Fibroblast of skin of left biceps (primary cell): ENCODE measurements at regions not wholly inside any gene's neighbourhood (a gene's known extent, or its start where the extent isn't known, plus 50 kb on each side); places are given as distances from the start of the nearest gene placed in this dataset.
"Not testable (repeated sequence)": the region's sequence is repeated elsewhere in the genome, so short reads cannot be mapped to it uniquely, and the experiment has no call there.

ENCODE experiments used
- DNase-seq, 2 experiments: peaks; one replicate each; pipeline ENCODE4 v3.0.0-alpha.2; 2013; ENCODE audit warnings: low read depth in 2 of 2

DNA sequence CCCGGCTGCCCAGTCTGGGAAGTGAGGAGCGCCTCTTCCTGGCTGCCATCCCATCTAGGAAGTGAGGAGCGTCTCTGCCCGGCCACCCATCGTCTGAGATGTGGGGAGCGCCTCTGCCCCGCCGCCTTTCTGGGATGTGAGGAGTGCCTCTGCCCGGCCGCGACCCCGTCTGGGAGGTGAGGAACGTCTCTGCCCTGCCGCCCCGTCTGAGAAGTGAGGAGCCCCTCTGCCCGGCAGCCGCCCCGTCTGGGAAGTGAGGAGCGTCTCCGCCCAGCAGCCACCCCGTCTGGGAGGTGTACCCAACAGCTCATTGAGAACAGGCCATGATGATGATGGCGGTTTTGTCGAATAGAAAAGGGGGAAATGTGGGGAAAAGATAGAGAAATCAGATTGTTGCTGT, 316.2 kb upstream of the PRR16 start:
- DNase-seq = not testable (repeated sequence)

- no peak for DNase-seq
These were observed 313.3 kb upstream of the PRR16 start for GRCh38 chr5:120150770-120151169.

- DNase-seq = no peak
These were observed 312.9 kb upstream of the PRR16 start for GRCh38 chr5:120151181-120151580.

DNA sequence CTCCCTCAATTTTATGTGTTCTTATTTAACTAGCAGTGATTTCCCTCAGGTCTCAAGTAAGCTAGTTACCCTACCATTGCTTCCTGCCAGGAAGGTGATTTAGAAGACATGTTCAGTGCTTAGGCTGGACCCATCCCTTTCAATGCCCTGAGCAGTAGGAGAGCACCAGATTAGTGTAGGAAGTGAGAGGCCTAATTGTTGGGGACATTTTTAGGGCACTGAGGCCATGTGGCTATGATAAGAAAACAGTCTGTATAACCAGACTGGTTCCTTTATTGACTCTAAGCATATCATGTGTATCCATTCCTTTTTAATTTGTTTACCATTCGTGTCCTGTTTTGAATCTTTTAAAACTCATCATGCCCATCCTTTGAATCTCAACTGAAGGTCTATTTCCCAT, 312.3 kb upstream of the PRR16 start:
- DNase-seq = no peak

DNA sequence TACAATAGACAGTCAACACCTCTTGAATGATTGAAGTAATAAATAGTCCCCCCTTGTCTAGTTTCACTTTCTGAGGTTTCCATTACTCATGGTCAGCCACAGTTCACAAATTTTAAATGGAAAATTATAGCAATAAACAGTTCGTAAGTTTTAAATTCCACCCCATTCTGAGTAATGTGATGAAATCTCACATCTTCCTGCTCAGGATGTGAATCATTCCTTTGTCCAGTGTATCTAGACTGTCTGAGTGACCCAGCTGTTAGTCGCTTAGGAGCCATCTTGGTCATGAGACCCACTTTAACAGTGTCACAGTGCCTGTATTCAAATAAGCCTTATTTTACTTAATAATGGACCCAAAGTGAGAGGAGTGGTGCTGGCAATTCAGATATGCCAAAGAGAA, 311.6 kb upstream of the PRR16 start:
- DNase-seq = peak; percentile 49 to 64

DNA sequence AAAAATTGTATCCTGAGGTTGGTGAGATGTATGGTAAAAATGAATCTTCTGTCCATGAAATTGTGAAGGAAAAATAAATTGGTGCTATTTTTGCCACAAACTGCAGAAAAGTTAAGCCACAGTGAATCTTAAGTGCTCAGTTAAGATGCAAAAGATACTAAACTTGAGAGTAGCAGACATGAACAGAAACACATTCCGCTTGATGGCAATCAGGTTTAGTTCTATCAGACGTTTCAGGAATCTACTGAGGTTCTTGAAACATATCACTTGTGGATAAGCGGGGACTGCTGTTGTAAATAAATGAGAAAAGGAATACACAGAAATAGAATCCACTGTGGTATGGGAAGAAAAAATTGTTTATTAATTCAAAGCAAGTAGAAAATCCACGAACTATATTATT, 311.2 kb upstream of the PRR16 start:
- no peak for DNase-seq

- no peak for DNase-seq
These were observed 310.5 kb upstream of the PRR16 start for GRCh38 chr5:120153551-120153950.

- no peak for DNase-seq
These were observed 308.2 kb upstream of the PRR16 start for GRCh38 chr5:120155873-120156272.

GRCh38 chr5:120158211-120158610, 305.9 kb upstream of the PRR16 start:
- DNase-seq = no peak

DNA sequence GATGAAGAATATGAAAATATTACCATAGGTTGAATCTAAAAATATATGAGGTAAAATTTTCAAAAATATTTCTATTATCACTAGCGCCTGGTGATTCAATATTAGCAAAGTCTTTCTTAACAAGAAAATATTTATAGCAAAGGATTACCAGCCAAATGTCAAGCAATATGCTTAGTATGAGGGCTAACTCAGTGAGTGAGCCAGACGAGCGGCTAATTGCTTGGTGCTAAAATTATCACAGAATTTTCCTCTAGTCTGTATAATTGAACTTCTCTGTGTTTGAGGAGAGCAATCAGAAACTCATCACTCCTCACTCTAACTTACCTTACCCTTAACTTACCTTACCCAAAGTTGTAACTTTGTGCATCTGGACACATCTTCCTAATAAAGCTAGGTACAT, 304.9 kb upstream of the PRR16 start:
- DNase-seq = no peak

DNA sequence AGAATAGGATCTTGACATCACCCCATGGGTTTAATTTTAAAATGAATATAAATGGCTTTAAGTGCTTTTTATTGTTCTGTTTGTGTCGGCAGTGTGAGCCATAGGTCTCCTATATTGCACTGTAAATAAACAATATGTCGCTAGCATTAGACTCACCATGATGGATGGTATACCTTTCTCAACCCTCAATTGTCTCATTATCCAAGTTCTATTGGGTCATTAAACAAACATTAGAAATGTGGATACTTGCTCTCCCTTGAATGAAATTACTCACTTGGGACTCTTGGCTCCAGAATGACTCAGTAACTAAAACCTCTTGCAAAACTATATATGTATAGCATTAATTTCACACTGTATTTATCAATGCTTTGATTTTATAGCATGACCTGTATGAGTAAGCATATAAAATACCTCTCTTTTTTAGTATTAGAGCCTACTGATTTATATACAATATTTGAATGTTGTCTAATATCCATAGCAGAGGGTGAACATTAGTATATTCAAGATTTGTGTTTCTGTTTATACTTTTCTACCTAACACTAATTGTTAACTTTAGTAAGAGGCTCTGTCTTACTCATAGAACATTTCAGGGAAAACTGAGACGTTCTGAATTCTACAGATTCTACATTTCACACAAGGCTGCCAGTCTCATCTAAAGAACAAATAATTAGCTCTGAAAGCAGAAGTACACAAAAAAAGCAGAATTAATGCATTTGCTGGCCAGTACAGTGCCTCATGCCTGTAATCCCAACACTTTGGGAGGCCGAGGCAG, 303.8 kb upstream of the PRR16 start:
- peak; percentile 44 to 50 for DNase-seq

DNA sequence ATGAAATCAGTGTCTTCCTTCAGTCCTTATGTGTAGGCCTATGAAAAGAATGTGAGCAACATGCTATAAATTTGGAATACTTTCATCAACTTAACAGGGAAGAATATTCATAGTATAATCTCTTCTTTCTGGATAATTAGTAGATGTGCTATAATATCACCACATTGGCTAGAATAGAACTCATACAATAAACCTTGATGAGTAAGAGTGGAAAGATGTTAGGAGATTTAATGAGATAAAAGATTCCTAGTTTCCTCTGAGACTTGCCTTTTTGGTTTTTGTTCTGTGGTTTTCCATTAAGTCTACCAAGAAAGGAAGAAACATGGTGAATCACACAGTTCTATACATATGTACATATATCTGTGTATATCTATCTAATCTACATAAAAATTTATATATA, 301.8 kb upstream of the PRR16 start:
- DNase-seq = no peak

GRCh38 chr5:120164037-120164436, 300.1 kb upstream of the PRR16 start:
- no peak for DNase-seq

DNA sequence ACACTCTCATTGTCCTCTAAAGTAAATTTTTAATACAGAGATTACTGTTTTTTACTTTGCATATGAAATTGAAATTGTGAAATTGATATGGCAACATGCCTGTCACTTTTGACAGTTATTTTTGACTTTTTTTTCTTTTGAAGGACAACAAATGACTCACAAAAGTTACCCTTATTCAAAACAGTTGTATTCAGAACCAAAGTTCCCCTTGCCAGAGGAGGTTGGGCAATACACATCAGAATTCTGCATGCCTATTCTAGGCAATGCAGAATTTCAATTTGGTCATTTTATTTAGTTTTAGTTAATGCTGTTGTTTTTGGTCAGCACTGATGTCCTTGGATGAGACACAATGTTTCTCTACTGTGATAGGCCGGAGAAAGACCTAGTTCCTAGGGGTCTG, 299.1 kb upstream of the PRR16 start:
- DNase-seq = no peak

GRCh38 chr5:120173125-120173524, 291.0 kb upstream of the PRR16 start:
- DNase-seq = no peak

- DNase-seq = no peak
These were observed 290.0 kb upstream of the PRR16 start for GRCh38 chr5:120174089-120174488.

DNA sequence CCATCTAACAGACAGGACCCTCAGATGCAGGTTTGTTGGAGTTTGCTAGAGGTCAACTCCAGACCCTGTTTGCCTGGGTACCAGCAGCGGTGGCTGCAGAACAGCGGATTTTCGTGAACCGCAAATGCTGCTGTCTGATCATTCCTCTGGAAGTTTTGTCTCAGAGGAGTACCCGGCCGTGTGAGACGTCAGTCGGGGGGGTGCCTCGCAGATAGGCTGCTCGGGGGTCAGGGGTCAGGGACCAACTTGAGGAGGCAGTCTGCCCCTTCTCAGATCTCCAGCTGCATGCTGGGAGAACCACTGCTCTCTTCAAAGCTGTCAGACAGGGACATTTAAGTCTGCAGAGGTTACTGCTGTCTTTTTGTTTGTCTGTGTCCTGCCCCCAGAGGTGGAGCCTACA, 282.9 kb upstream of the PRR16 start:
- DNase-seq = not testable (repeated sequence)

DNA sequence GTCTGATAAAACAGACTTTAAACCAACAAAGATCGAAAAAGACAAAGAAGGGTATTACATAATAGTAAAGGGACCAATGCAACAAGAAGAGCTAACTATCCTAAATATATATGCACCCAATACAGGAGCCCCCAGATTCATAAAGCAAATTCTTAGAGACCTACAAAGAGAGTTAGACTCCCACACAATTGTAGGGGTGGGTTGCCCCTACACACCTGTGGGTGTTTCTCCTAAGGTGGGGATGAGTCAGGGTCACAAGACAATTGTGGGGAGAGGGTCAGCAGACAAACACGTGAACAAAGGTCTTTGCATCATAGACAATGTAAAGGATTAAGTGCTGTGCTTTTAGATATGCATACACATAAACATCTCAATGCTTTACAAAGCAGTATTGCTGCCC, 269.4 kb upstream of the PRR16 start:
- DNase-seq = not testable (repeated sequence)

DNA sequence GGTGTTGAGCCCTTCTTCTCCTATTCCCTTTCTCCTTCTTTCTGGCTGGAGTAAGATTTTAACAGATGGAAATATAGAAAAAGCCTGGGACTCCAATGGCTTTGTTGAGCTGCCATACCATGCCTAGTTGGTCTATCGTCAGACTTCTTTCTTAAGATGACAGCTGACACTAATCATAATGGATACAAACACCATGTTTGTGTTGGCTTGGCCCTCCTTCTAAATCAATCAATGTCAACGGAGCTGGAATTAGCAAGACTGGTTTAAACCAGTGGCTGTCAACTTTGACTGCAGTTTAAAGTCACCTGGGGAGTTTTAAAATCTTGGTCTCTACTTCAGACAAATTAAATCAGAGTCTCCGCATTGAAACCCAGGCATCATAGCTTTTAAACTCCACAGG, 264.5 kb upstream of the PRR16 start:
- no peak for DNase-seq

- peak in 1 of 2 experiments; percentile 12 for DNase-seq
These were observed 257.0 kb upstream of the PRR16 start for GRCh38 chr5:120207129-120207528.

- DNase-seq = no peak
These were observed 247.1 kb upstream of the PRR16 start for GRCh38 chr5:120217001-120217400.

DNA sequence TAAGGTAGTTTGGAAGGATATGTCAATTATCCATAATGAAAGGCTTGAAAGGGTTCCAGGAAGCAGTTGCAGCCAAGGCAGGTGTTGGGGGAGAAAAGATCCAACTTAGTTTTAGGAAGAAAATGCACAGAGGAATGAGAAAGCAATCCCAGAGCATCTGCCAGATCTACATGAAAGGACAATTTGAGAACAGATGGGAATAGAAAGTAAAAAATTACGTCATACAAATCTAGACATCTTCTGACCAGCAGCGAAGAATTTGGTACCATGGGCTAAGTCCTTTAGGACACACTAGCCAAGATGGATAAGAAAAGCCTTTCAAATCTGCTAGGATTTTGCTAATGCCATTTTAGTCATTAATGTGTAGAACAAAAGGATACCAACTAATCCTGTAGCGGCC, 244.1 kb upstream of the PRR16 start:
- DNase-seq = no peak

DNA sequence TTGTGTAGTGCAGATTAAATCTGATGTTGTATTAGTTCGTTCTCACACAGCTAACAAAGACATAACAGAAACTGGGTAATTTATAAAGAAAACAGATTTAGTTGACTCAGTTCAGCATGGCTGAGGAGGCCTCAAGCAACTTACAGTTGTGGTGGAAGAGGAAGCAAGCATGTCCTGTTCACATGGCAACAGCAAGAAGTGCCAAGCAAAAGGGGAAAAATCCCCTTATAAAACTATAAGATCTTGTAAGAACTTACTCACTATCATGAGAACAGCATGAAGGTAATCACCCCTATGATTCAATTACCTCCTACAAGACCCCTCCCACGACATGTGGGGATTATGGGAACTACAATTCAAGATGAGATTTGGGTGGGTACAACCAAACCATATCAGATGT, 238.6 kb upstream of the PRR16 start:
- DNase-seq = no peak
